Pancreas (tissue), 10 donors: ENCODE measurements at regions not wholly inside any gene's neighbourhood (a gene's known extent, or its start where the extent isn't known, plus 50 kb on each side); places are given as distances from the start of the nearest gene placed in this dataset.
"Not testable (repeated sequence)": the region's sequence is repeated elsewhere in the genome, so short reads cannot be mapped to it uniquely, and the experiment has no call there.

Source experiments
- ATAC-seq, 4 donors: fragments of 200-7000 bp; cut with Tn5 transposase; one replicate each; pipeline versions ENCODE4 v1.8.0 to v1.9.1; 2020; ENCODE audit warnings: mild to moderate bottlenecking in 4 of 4, moderate library complexity in 4 of 4
- DNase-seq, 6 donors: peaks; one replicate each; pipeline ENCODE4 v3.0.0-alpha.2; 2020
- FAIRE-seq: peaks from 2 replicates; lab custom pipeline; 2012; peaks lifted over from hg19 to GRCh38; lab: Jason Lieb, UNC
- H3K27ac ChIP-seq, 4 donors: fragments of 200-600 bp; sonication (generic); 1 replicate in 3 of 4; 2 replicates in 1 of 4; pipeline versions ENCODE4 v1.5.0 to v1.8.0; 2020
- H3K27me3 ChIP-seq, 4 donors: fragments of 200-600 bp; one replicate each; pipeline ENCODE4 v1.8.0; 2021
- H3K36me3 ChIP-seq, 3 donors: fragments of 200-600 bp; sonication (generic) in 1 of 3; one replicate each; pipeline versions ENCODE4 v1.5.0 to v1.8.0; 2020 to 2021
- H3K4me1 ChIP-seq, 3 donors: fragments of 200-600 bp; one replicate each; pipeline ENCODE4 v1.8.0; 2021
- H3K4me3 ChIP-seq, 4 donors: fragments of 200-600 bp; sonication (generic) in 2 of 4; one replicate each; pipeline versions ENCODE4 v1.5.0 to v1.8.0; 2020 to 2021
- H3K9me3 ChIP-seq, 4 donors: fragments of 200-600 bp; one replicate each; pipeline ENCODE4 v1.8.0; 2021
- WGBS, 2 donors: extraction: QIAGEN DNeasy Blood & Tissue Kit; methylation state at CpG; one replicate each; pipeline ENCODE4 v1.1.7; 2013; 5-methylcytosine and 5-hydroxymethylcytosine counted together
- intact Hi-C, 3 donors: fragments of 100-400 bp; cut with DNase I; formaldehyde crosslinking; loops; one replicate each; pipeline versions ENCODE4 v1.11.1 to v1.14.2; 2022
- TF ChIP-seq, protein P1 (sequence below), 4 donors: fragments of 200-600 bp; sonication (generic) in 3 of 4; IDR thresholded peaks; one replicate each; pipeline versions ENCODE4 v1.5.0 to v1.8.0; 2021; ENCODE audit warnings: antibody characterized with exemption in 4 of 4
- donor health status: healthy with polysubstance abuse.
- donor health status: DM: no; HTN: no; CAD: no; lungs with moderate emphysema.
- donor health status: DM: no; HTN: no; CAD: no.
- donor health status: control.
- donor health status: control.
- donor health status: Bipolar disorder and iron deficiency.
- donor health status: DM: yes; HTN: yes; CAD: no.
- donor health status: DM: no; HTN: no; CAD: no.
- donor health status: DM: no; HTN: no; CAD: no.
- donor health status: DM: yes; HTN: yes; CAD: no.

DNA sequence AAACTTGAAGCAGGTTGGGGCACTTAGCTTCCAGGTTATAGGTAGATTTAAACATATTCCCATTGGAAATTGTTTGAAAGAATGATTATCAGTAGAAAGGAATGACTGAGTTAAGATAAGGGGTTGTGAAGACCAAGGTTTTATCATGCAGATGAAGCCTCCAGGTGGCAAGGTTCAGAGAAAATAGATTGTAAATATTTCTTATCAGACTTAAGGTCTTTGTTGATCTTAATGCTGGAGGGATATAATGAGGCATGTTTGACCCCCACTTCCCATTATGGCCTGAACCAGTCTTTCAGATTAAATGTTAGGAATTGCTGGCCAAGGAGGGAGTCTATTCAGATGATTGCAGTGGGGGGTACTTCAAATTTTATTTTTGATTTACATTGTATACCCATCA, 1486.5 kb upstream of the PRR20A start:
- TF ChIP-seq, protein P1, sequence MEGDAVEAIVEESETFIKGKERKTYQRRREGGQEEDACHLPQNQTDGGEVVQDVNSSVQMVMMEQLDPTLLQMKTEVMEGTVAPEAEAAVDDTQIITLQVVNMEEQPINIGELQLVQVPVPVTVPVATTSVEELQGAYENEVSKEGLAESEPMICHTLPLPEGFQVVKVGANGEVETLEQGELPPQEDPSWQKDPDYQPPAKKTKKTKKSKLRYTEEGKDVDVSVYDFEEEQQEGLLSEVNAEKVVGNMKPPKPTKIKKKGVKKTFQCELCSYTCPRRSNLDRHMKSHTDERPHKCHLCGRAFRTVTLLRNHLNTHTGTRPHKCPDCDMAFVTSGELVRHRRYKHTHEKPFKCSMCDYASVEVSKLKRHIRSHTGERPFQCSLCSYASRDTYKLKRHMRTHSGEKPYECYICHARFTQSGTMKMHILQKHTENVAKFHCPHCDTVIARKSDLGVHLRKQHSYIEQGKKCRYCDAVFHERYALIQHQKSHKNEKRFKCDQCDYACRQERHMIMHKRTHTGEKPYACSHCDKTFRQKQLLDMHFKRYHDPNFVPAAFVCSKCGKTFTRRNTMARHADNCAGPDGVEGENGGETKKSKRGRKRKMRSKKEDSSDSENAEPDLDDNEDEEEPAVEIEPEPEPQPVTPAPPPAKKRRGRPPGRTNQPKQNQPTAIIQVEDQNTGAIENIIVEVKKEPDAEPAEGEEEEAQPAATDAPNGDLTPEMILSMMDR (IDR thresholded peaks at IDR 0.05) = no peak
- ATAC-seq (no peak), DNase-seq (no peak), FAIRE-seq (no peak)
- Histone ChIP-seq H3K9me3 (no peaks in the 10 kb centered on the region), H3K27ac (no peak overlapping the region), H3K27me3 (no peaks in the 10 kb centered on the region), H3K4me1 (no peaks in the 10 kb centered on the region), H3K36me3 (no peaks in the 10 kb centered on the region), H3K4me3 (no peak overlapping the region)
- intact Hi-C loops = no loop called here

DNA sequence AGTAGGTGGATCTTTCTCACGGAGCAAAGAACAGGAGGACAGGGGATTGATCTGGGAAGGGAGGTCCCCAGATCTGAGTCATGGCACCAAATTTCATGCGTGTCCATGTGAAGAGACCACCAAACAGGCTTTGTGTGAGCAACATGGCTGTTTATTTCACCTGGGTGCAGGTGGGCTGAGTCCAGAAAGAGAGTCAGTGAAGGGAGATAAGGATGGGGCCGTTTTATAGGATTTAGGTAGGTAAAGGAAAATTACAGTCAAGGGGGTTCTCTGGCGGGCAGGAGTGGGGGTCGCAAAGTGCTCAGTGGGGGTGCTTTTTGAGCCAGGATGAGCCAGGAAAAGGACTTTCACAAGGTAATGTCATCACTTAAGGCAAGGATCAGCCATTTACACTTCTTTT, 1480.5 kb upstream of the PRR20A start:
- H3K27ac ChIP-seq, H3K36me3 ChIP-seq, intact Hi-C loops, DNase-seq, H3K4me3 ChIP-seq, H3K9me3 ChIP-seq, H3K4me1 ChIP-seq, FAIRE-seq, ATAC-seq, H3K27me3 ChIP-seq: not testable (repeated sequence)
- 33 to 49% methylated on average over 5 of the region's 5 CpGs for WGBS, 2 donors

DNA sequence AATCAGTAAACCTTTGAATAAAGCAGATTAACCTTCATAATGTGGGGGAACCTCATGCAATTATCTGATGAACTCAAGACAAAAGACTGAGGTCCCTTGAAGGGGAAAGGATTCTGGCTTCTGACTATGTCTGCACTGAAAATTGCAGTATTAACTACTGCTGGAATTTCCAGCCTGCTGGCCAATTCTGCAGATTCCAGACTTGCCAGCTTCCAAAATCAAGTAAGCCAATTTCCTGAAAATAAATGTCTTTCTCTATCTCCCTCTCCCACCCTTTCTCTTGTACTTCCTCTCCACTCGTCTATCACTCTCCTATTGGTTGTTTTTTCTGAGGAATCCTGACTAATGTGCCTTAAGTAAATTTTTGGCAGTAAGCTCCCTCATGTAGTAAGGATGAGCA, 1479.9 kb upstream of the PRR20A start:
- intact Hi-C loops = no loop called here
- WGBS, 2 donors = 11 to 23% methylated on average over 1 of the region's 1 CpG
- DNase-seq (no peak), FAIRE-seq (no peak), ATAC-seq (no peak)
- Histone ChIP-seq H3K36me3 (no peaks in the 10 kb centered on the region), H3K4me1 (no peaks in the 10 kb centered on the region), H3K9me3 (no peaks in the 10 kb centered on the region), H3K4me3 (no peak overlapping the region), H3K27ac (no peak overlapping the region), H3K27me3 (no peaks in the 10 kb centered on the region)
- TF ChIP-seq, protein P1 (IDR thresholded peaks at IDR 0.05) = no peak

DNA sequence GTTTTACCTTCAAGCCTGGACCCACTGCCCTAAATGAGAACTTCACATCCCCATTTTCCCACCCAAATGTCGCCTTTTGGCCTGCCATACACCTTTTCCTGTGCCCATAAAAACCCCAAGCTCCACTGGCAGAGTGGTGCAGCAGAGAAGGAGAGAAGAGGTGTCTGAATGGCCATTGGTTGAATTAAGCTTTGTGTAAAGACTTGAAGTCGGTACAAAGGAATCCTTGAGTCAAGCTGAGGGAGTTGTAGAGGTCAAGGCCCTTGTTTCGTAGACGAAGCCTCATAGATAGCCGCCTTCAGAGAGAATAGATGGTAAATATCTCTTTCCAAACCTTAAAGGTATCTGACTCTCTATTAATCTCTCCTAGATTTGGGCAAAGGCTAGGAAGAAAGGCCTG, 1479.2 kb upstream of the PRR20A start:
- Histone ChIP-seq H3K27ac (no peak overlapping the region), H3K9me3 (no peaks in the 10 kb centered on the region), H3K27me3 (no peaks in the 10 kb centered on the region), H3K4me3 (no peak overlapping the region), H3K36me3 (no peaks in the 10 kb centered on the region), H3K4me1 (no peaks in the 10 kb centered on the region)
- DNase-seq (no peak), ATAC-seq (no peak), FAIRE-seq (no peak)
- intact Hi-C loops = no loop called here
- WGBS, 2 donors = 41 to 48% methylated on average over 5 of the region's 5 CpGs
- TF ChIP-seq, protein P1 (IDR thresholded peaks at IDR 0.05) = no peak

DNA sequence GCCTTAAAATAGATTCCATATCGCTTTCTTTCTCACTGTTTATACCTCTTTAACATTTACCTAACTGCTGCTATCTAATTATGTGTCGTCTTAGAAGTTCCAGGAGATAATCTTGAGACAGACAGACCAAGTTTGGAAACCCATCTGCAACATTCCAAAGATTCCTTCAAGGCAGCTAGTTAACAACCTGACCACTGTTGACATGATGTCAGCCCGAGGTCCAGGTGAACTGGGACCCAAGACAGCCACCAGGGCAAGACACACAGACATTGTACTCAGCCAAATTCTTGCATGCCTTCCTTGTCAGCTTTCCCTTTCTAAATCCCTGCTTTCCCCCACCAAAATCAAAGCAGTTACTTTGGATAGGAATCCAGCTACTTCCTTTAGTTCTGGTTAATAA, 1476.5 kb upstream of the PRR20A start:
- DNase-seq (no peak), FAIRE-seq (no peak), ATAC-seq (no peak)
- H3K4me3 ChIP-seq = no peak overlapping the region
- H3K9me3 ChIP-seq = no peaks in the 10 kb centered on the region
- no peaks in the 10 kb centered on the region for H3K4me1 ChIP-seq
- intact Hi-C loops = no loop called here
- WGBS, 2 donors = 19 to 22% methylated on average over 3 of the region's 3 CpGs
- no peaks in the 10 kb centered on the region for H3K27me3 ChIP-seq
- no peaks in the 10 kb centered on the region for H3K36me3 ChIP-seq
- TF ChIP-seq, protein P1 (IDR thresholded peaks at IDR 0.05) = no peak
- no peak overlapping the region for H3K27ac ChIP-seq

DNA sequence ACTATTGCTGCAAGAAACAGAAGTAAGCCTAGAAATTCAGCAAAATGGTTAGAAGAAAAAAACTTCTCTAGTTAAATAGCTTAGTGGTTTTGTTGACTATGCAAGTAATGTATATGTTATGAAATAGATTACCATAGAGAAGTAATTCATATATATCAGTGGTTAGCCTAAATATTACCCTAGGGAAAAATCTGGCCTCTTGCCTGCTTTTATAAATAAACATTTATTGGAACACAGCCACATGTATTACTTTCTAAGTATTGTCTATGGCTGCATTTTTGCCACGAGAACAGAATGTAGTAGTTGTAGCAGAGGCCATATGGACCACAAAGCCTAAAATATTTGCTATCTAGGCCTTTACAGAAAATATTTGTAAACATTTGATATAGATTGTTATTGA, 1471.7 kb upstream of the PRR20A start:
- Histone ChIP-seq H3K4me3 (no peak overlapping the region), H3K27me3 (no peaks in the 10 kb centered on the region), H3K4me1 (no peaks in the 10 kb centered on the region), H3K27ac (no peak overlapping the region), H3K9me3 (no peaks in the 10 kb centered on the region), H3K36me3 (no peaks in the 10 kb centered on the region)
- FAIRE-seq = no peak
- ATAC-seq = no peak
- TF ChIP-seq, protein P1 (IDR thresholded peaks at IDR 0.05) = no peak
- intact Hi-C loops = no loop called here
- DNase-seq = no peak
- 65 to 77% methylated on average over 1 of the region's 1 CpG for WGBS, 2 donors
